Karpas-422 (cell line): ENCODE measurements at regions not wholly inside any gene's neighbourhood (a gene's known extent, or its start where the extent isn't known, plus 50 kb on each side); places are given as distances from the start of the nearest gene placed in this dataset.

Experiments
- DNase-seq: peaks from one replicate; pipeline ENCODE4 v3.0.0-alpha.2; 2015
- H2AFZ ChIP-seq: fragments of 200-600 bp; sonication (generic); 2 replicates; pipeline ENCODE4 v1.6.1; 2014; ENCODE audit warnings: antibody characterized with exemption, low read length, mixed read lengths
- H3K27ac ChIP-seq: fragments of 200-600 bp; sonication (generic); 2 replicates; pipeline ENCODE4 v1.5.1; 2014; ENCODE audit warnings: mild to moderate bottlenecking, low read length, moderate library complexity
- H3K27me3 ChIP-seq: fragments of 200-600 bp; sonication (generic); 2 replicates; pipeline ENCODE4 v1.6.1; 2014; ENCODE audit warnings: low read length, mixed read lengths
- H3K36me3 ChIP-seq: fragments of 200-600 bp; sonication (generic); 2 replicates; pipeline ENCODE4 v1.6.1; 2014; ENCODE audit warnings: low read length, mixed read lengths; ENCODE audit not compliant: insufficient read depth
- H3K4me1 ChIP-seq: fragments of 200-600 bp; sonication (generic); 2 replicates; pipeline ENCODE4 v1.6.1; 2014; ENCODE audit warnings: mild to moderate bottlenecking, low read length, mixed read lengths
- H3K4me2 ChIP-seq: fragments of 200-600 bp; sonication (generic); 2 replicates; pipeline ENCODE4 v1.6.1; 2014; ENCODE audit warnings: low read length, low read depth, mild to moderate bottlenecking; ENCODE audit not compliant: poor library complexity, severe bottlenecking
- H3K4me3 ChIP-seq: fragments of 200-600 bp; sonication (generic); 2 replicates; pipeline ENCODE4 v1.5.1; 2014; ENCODE audit warnings: mild to moderate bottlenecking, antibody characterized with exemption, low read length, mixed read lengths
- H3K79me2 ChIP-seq: fragments of 200-600 bp; sonication (generic); 2 replicates; pipeline ENCODE4 v1.6.1; 2014; ENCODE audit warnings: mild to moderate bottlenecking, low read length, mixed read lengths
- H3K9ac ChIP-seq: fragments of 200-600 bp; sonication (generic); 2 replicates; pipeline ENCODE4 v1.6.0; 2014; ENCODE audit warnings: low read length
- H3K9me2 ChIP-seq: fragments of 200-600 bp; sonication (generic), shearing (Covaris generic); replicated peaks from 2 replicates; pipeline ENCODE4 v1.6.0; 2014; ENCODE audit warnings: mild to moderate bottlenecking, low read length, moderate library complexity; ENCODE audit not compliant: insufficient read depth
- H3K9me3 ChIP-seq: fragments of 300-700, 200-600 bp; sonication (generic); 2 replicates; pipeline ENCODE4 v1.6.1; 2014; ENCODE audit warnings: low read length, mixed read lengths
- H4K20me1 ChIP-seq: fragments of 200-600 bp; sonication (generic); 2 replicates; pipeline ENCODE4 v1.6.1; 2014; ENCODE audit warnings: mild to moderate bottlenecking, antibody characterized with exemption, low read length, low read depth; ENCODE audit not compliant: insufficient read depth

DNA sequence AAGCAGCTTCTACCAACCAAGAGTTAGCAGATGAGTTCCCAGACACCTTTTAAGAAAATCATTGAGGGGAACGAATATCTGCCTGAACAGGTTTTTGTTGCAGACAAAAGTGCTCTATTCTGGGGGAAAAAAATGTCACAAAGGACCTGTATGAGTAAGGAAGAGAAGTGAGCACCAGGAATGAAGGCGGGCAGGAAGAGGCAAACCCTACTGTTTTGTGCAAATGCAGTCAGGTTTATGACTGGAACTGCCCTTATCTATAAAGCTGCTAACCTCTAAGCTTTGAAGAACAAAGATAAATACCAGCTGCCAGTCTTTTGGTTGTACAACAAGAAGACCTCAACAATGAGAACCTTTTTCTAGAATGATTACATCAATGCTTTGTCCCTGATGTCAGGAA, 292.4 kb upstream of the SP4 start:
- no peaks in the 10 kb centered on the region for H3K9me3 ChIP-seq
- H3K9me2 ChIP-seq: no peaks in the 10 kb centered on the region
- H3K36me3 ChIP-seq: no peaks in the 10 kb centered on the region
- no peaks in the 10 kb centered on the region for H3K79me2 ChIP-seq
- H3K9ac ChIP-seq: no peak overlapping the region
- no peak overlapping the region for H3K4me3 ChIP-seq
- H3K27ac ChIP-seq: no peak overlapping the region
- no peak overlapping the region for H2AFZ ChIP-seq
- no peak for DNase-seq
- no peak overlapping the region for H3K4me2 ChIP-seq
- H3K4me1 ChIP-seq: no peaks in the 10 kb centered on the region
- H3K27me3 ChIP-seq: no peaks in the 10 kb centered on the region
- no peaks in the 10 kb centered on the region for H4K20me1 ChIP-seq

DNA sequence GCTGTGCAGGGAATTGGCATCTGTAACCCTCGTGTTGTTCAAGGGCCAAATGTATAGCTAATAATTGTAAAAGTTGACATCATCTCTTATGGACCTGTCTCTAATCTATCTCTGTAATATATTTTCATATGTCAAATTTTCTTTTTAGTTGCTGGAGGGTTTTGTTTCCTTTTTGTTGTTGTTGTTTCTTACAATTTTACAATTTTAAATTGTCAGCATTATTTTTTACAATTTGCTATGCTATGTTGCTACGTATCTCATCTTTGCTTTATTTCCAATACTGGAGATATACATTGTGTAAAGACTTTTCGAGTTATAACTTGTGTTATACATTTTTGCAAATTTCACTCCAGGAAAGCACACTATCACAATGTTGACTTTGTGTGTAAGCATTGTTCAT, 290.2 kb upstream of the SP4 start:
- no peak for DNase-seq
- no peak overlapping the region for H3K4me2 ChIP-seq
- no peak overlapping the region for H2AFZ ChIP-seq
- H3K27me3 ChIP-seq: no peaks in the 10 kb centered on the region
- H3K9me3 ChIP-seq: no peaks in the 10 kb centered on the region
- H3K36me3 ChIP-seq: no peaks in the 10 kb centered on the region
- no peaks in the 10 kb centered on the region for H4K20me1 ChIP-seq
- no peak overlapping the region for H3K4me3 ChIP-seq
- H3K9ac ChIP-seq: no peak overlapping the region
- no peaks in the 10 kb centered on the region for H3K9me2 ChIP-seq
- no peaks in the 10 kb centered on the region for H3K4me1 ChIP-seq
- no peaks in the 10 kb centered on the region for H3K79me2 ChIP-seq
- H3K27ac ChIP-seq: no peak overlapping the region

DNA sequence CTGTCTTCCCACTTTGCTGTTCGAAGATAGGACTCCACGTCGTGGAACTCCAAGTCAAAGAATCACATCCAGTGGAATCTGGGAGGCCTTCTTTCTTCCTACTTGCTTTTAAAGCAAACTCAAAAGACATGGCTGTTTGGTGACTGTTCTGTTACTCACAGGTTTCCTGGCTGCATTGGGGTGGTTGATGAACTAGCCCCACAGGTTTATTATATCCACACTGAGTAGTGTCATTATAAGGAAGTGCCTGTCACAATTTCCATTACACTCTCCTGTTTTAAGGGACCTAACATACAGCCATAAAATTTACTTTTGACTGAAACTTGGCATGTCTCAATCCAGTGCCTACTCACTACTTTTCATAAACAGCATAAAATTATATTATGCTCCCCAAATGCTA, 287.3 kb upstream of the SP4 start:
- H3K27ac ChIP-seq: no peak overlapping the region
- no peaks in the 10 kb centered on the region for H4K20me1 ChIP-seq
- H2AFZ ChIP-seq: no peak overlapping the region
- H3K4me3 ChIP-seq: no peak overlapping the region
- no peaks in the 10 kb centered on the region for H3K9me2 ChIP-seq
- H3K9me3 ChIP-seq: no peaks in the 10 kb centered on the region
- H3K4me2 ChIP-seq: no peak overlapping the region
- no peaks in the 10 kb centered on the region for H3K36me3 ChIP-seq
- DNase-seq: no peak
- no peaks in the 10 kb centered on the region for H3K27me3 ChIP-seq
- no peaks in the 10 kb centered on the region for H3K79me2 ChIP-seq
- H3K9ac ChIP-seq: no peak overlapping the region
- H3K4me1 ChIP-seq: no peaks in the 10 kb centered on the region

DNA sequence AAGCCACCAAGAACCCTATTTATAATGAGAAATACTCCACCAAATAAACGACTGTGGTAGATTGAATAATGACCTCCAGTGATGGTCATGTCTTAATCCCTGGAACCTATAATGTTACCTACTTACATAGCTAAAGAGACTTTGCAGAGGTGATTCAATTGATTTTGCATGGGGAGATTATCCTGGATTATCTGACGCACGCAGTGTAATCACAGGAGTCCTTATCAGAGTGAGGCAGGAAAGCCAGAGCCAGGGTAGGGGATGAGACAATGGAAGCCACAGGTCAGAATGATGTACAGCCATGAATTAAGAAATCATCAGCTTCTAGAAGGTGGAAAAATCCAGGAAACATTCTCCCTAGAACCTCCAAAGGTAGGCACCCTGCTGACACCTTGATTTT, 286.4 kb upstream of the SP4 start:
- no peak overlapping the region for H3K4me2 ChIP-seq
- H3K27me3 ChIP-seq: no peaks in the 10 kb centered on the region
- no peaks in the 10 kb centered on the region for H3K36me3 ChIP-seq
- H3K27ac ChIP-seq: no peak overlapping the region
- DNase-seq: no peak
- no peaks in the 10 kb centered on the region for H3K79me2 ChIP-seq
- no peaks in the 10 kb centered on the region for H4K20me1 ChIP-seq
- H2AFZ ChIP-seq: no peak overlapping the region
- no peaks in the 10 kb centered on the region for H3K9me3 ChIP-seq
- no peak overlapping the region for H3K4me3 ChIP-seq
- H3K4me1 ChIP-seq: no peaks in the 10 kb centered on the region
- no peaks in the 10 kb centered on the region for H3K9me2 ChIP-seq
- H3K9ac ChIP-seq: no peak overlapping the region

DNA sequence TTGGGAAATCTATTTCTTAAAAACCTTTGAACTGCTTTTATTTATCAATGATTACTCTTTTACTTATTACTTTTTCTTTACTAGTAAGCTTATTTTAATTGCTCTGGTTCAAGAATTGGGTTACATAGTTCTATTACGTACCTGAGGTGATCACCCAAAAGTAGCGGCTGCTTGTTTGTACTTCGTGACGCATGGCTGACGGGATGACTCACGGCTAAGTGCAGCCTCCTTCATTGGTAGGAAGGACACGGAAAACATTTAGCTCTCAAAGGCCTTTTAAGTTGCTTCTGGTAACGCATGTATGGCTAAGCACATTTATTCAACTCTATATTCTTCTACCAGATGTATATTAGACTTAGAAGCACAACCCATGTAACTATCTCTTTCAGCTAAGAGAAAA, 285.8 kb upstream of the SP4 start:
- no peak for DNase-seq
- H3K79me2 ChIP-seq: no peaks in the 10 kb centered on the region
- no peak overlapping the region for H3K4me3 ChIP-seq
- H3K9me2 ChIP-seq: no peaks in the 10 kb centered on the region
- no peak overlapping the region for H2AFZ ChIP-seq
- H3K4me2 ChIP-seq: no peak overlapping the region
- no peaks in the 10 kb centered on the region for H3K27me3 ChIP-seq
- H3K27ac ChIP-seq: no peak overlapping the region
- no peaks in the 10 kb centered on the region for H4K20me1 ChIP-seq
- H3K4me1 ChIP-seq: no peaks in the 10 kb centered on the region
- no peaks in the 10 kb centered on the region for H3K36me3 ChIP-seq
- H3K9ac ChIP-seq: no peak overlapping the region
- H3K9me3 ChIP-seq: no peaks in the 10 kb centered on the region

DNA sequence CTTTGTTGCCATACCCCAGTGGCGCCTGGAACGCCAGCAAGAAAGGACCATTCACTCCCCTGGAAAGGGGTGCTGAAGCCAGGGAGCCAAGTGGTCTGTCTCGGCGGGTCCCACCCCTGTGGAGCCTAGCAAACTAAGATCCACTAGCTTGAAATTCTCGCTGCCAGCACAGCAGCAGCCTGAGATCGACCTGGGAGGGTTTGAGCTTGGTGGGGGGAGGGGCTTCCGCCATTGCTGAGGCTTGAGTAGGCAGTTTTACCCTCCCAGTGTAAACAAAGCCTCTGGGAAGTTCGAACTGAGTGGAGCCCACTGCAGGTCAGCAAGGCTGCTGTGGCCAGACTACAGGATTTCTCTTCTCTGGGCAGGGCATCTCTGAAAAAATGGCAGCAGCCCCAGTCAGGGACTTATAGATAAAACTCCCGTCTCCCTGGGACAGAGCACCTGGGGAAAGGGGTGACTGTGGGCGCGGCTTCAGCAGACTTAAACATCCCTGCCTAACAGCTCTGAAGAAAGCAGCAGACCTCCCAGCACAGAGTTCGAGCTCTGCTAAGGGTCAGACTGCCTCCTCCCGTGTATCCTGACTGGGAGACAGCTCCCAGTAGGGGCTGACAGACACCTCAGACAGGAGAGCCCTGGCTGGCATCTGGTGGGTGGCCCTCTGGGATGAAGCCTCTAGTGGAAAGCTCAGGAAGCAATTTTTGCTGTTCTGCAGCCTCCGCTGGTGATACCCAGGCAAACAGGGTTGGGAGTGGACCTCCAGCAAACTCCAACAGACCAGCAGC, 281.1 kb upstream of the SP4 start:
- no peaks in the 10 kb centered on the region for H3K27me3 ChIP-seq
- no peak overlapping the region for H2AFZ ChIP-seq
- no peak overlapping the region for H3K27ac ChIP-seq
- no peak overlapping the region for H3K9ac ChIP-seq
- H4K20me1 ChIP-seq: no peaks in the 10 kb centered on the region
- no peak overlapping the region for H3K4me3 ChIP-seq
- H3K4me2 ChIP-seq: no peak overlapping the region
- H3K9me2 ChIP-seq: no peaks in the 10 kb centered on the region
- H3K36me3 ChIP-seq: no peaks in the 10 kb centered on the region
- H3K4me1 ChIP-seq: no peaks in the 10 kb centered on the region
- no peaks in the 10 kb centered on the region for H3K9me3 ChIP-seq
- DNase-seq: no peak
- no peaks in the 10 kb centered on the region for H3K79me2 ChIP-seq

DNA sequence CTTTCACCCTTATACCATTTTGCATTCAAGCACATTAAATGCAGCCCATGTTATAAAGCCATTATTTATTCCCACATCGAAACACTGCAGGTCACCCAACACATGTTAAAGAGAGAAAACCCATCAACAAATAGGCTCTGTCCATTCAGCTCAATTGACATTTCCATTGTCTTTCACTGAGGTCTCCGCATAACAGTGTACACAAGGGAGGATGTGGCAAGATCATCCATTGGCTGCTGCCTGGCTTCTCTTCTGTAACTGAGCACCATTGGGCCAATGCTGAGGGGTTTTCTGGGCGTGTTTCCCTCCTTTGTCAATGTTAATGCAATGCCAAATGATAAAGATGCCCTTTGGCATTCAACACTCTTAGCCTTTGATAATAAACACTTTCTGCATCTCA, 278.1 kb upstream of the SP4 start:
- no peaks in the 10 kb centered on the region for H3K27me3 ChIP-seq
- no peaks in the 10 kb centered on the region for H3K9me2 ChIP-seq
- H2AFZ ChIP-seq: no peak overlapping the region
- H3K4me3 ChIP-seq: no peak overlapping the region
- H3K9me3 ChIP-seq: no peaks in the 10 kb centered on the region
- H3K79me2 ChIP-seq: no peaks in the 10 kb centered on the region
- no peaks in the 10 kb centered on the region for H3K4me1 ChIP-seq
- DNase-seq: no peak
- no peak overlapping the region for H3K4me2 ChIP-seq
- no peak overlapping the region for H3K9ac ChIP-seq
- H4K20me1 ChIP-seq: no peaks in the 10 kb centered on the region
- H3K36me3 ChIP-seq: no peaks in the 10 kb centered on the region
- H3K27ac ChIP-seq: no peak overlapping the region

DNA sequence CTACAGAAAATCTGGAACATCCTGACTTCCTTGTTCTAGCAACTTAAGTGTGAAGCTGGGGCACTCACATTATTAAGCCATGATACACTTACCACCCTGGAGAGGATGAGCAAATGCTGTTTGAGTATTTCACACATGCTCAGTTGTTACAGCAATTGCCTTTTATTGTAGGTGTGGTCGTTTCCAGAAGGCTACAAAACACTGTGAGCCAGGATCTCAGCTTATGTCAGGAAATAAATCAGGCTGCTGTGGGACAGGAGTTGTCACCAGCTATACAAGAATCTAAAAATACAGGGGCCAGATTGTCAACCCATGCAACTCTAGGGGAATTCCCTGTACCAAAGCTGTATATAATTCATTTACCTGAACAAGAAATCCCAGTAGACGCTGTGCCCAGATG, 273.3 kb upstream of the SP4 start:
- no peaks in the 10 kb centered on the region for H3K9me2 ChIP-seq
- no peaks in the 10 kb centered on the region for H4K20me1 ChIP-seq

More for the DNA sequence above, 273.3 kb upstream of the SP4 start:
- no peaks in the 10 kb centered on the region for H3K9me3 ChIP-seq
- H3K4me1 ChIP-seq: no peaks in the 10 kb centered on the region
- H2AFZ ChIP-seq: no peak overlapping the region
- H3K36me3 ChIP-seq: no peaks in the 10 kb centered on the region
- no peaks in the 10 kb centered on the region for H3K79me2 ChIP-seq
- H3K9ac ChIP-seq: no peak overlapping the region
- H3K4me2 ChIP-seq: no peak overlapping the region
- H3K27me3 ChIP-seq: no peaks in the 10 kb centered on the region
- no peak overlapping the region for H3K27ac ChIP-seq
- DNase-seq: no peak
- H3K4me3 ChIP-seq: no peak overlapping the region
